Activated CD4-positive, alpha-beta T cell treated with anti-CD3 and anti-CD28 coated beads, Interleukin-2, amount 50 U/mL, for 48 hours (primary cell): ENCODE measurements at regions not wholly inside any gene's neighbourhood (a gene's known extent, or its start where the extent isn't known, plus 50 kb on each side); places are given as distances from the start of the nearest gene placed in this dataset.

Experiments
- DNase-seq, 2 experiments: peaks; one replicate each; pipeline ENCODE4 v3.0.0-alpha.2; 2020

DNA sequence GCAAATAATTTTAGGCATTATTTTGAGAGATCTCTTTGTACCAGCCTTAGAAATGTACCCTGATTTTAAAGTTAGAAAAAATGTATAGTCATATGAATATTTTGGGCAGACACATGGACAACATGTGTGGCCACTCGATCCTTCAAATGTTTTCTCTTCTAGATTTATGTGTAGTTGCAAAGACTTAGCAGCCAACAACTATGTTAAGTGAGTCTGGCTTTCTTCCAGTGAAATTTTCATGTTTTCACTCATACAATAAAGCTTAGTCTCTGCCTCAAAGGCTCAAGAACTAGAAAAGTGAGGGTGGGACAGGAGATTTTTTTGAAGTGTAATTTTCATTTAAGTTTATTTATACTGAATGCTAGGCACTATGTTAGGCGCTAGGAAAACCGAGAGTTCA lies 207.7 kb upstream of the DACH1 start:
- no peak for DNase-seq

DNA sequence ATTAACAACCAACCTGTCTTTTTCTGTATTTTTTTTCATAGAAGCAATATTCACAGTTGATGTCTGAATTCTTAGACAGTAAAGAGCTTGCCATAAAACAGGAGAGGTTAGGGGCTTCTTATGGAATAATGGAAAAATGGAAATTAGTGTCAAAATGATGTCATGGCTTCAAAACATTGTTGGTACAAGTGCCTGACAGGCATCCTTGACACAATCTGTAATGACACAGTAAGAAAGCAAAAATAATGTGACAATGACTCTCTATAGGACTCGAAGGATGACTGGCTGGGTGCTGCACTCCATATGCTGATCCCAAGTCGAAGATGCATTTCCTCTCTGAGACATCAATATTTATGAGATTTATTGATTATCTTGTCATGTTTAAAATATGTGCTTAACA lies 205.3 kb upstream of the DACH1 start:
- DNase-seq: no peak

DNA sequence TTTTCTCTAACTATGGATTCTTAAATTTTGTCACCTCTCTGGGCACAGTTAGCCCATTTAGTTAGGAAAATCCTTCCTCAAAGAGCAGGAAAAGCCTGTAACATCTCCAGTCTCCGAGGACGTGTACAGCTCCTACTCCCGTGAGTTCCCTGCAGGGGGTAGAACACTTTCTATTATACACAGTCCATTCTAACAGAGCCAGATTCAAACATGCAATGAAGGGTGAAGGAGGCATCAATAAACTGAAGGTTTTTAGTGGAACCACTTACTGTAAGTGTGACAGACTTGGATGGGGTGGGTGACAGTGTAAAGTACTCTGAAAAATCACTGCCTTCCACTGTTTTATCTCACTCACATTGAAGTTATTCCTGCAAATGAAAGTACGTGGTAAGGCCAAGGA lies 204.7 kb upstream of the DACH1 start:
- no peak for DNase-seq

DNA sequence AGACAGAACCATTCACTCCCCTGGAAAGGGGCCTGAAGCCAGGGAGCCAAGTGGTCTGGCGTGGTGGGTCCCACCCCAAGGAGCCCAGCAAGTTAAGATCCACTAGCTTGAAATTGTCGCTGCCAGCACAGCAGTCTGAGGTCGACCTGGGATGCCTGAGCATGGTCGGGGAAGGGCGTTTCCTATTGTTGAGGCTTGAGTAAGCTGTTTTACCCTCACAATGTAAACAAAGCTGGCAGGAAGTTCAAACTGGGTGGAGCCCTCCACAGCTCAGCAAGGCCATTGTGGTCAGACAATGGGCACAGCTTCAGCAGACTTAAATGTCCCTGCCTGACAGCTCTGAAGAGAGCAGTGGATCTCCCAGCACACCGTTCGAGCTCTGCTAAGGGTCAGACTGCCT lies 195.6 kb upstream of the DACH1 start:
- no peak for DNase-seq

DNA sequence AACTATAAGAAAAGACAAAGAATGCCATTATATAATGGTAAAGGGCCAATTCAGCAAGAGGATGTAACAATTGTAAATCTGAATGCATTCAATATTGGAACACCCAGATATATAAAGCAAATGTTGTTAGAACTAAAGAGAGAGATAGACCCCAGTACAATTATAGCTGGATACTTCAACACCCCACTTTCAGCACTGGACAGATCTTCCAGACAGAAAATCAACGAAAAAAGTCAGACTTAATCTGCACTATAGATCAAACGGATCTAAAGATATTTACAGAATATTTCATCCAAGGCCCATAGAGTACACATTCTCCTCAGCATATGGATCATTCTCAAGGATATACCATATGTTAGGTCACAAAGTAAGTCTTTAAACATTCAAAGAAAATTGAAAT lies 194.6 kb upstream of the DACH1 start:
- no peak for DNase-seq

DNA sequence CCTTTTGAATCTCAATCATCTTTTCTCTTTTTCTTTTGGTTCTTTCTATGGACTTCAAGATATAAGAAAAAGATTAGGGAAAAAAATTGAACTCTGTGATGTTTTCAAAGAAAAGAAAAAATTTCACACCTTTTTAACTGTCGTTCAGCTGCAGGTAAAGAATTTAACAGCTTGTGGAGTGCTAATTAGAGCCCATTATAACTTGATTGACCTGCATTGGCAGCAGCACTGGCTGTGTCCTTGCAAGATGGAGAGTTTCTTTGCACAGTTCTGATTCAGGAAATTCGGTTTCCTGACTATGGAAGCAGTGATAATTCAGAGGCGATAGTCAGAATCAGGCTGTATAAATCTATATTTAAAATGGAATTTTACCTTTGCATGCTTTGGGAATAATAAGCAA lies 183.2 kb upstream of the DACH1 start:
- DNase-seq: no peak

DNA sequence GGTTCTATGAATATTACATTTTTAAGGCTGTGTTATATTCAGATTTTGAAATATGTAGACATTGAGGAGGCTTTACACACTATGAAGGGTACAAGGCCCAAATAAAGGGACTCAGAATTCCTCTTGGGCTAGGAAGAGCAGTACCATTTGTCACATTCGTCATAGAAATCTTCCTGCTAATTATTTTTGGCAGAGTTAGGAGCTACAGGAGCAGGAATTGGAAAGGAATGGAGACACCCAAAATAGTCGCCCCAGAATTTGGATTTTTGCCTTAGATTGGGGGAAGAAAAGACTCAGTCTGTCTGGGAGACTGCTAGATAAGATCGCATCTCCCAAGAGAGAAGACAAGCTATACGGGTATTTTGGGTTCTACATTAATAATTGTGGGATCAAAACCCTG lies 176.4 kb upstream of the DACH1 start:
- no peak for DNase-seq

DNA sequence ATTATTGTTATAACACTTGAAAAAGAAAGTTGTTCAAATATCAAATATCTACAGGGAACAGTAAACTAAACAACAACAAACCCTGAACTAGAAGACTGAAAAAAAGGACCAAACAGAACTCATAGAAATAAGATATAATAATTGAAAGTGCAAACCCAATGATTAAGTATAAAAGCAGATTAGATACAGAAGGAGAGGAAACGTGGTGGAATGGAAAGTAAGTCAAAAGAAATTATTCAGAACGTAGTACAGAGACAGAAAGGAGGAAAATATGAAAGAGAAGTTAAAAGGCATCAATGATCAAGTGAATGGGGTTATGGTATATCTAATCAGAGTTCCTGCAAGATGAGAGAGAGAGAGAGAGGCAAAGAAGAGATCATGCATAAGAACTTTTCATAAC lies 174.2 kb upstream of the DACH1 start:
- DNase-seq: no peak

DNA sequence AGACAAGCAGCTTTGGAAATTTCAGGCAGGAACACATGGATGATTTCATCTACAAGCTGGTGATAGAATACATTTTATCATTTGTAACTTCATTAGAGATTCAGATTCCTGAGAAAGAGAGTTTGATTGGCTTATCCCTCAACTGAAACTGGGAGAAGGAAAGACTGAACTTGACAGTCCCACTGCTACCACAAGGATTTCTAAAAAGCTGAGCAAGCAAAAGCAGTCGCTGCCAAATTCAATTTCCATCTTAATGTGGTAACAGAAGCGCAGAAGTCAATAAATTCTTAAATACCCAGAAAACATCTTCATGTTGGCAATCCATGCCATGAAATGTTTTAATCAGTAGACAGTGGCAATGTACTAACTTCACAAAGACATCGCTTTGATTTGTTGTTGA lies 172.1 kb upstream of the DACH1 start:
- no peak for DNase-seq

DNA sequence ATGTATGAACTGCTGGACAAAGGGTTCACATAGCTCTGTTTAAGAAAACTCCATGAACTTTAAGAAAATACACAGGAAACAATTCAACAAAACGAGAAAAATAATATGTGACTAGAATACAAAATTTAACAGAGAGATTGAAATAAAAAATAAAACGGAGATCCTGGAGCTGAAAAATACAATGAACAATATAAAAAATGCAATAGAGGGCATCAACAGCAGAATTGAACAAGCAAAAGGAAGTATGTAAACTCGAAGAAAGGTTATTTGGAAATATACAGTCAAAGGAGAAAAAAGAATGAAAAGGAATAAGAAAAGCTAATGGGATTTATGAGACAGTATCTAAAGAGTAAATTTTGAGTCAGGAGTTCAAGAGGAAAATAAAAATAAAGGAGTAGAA lies 163.0 kb upstream of the DACH1 start:
- DNase-seq: no peak

DNA sequence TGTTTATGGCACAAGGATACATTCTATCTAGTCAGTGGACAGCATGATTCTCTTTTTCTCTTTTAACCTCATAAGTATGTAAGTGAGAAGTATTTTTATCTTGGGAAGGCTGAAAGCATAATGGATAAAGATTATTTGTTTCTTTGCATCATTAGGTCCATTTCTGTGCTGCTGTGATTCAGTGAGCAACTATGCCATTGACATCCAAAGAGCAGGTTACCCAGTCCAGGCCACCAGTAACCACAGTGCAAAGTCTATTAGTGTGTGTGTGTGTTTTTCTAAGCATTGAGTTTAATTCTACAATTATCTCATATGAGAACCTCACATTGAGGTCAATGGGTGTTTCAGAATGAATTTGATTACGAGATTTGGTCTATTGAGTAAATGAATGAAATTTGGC lies 158.8 kb upstream of the DACH1 start:
- DNase-seq: no peak

DNA sequence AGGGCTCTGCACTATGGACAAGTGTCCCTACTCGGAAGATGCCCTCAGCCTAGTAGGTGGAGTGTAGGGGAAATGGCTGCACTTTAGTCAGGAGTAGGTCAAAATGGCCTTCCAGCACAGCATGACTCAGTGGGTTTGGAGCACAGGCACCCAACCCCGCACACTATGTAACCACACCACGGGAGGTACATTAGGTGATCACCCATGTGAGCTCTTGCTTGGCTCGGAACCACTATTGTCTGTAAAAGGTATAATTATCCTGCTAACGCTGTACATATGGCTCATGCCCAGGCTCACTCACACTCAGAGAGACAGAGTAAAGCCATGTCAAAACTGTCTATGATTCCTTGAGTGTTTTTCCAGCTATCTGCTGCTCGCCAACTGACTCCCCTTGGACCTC lies 156.9 kb upstream of the DACH1 start:
- no peak for DNase-seq

DNA sequence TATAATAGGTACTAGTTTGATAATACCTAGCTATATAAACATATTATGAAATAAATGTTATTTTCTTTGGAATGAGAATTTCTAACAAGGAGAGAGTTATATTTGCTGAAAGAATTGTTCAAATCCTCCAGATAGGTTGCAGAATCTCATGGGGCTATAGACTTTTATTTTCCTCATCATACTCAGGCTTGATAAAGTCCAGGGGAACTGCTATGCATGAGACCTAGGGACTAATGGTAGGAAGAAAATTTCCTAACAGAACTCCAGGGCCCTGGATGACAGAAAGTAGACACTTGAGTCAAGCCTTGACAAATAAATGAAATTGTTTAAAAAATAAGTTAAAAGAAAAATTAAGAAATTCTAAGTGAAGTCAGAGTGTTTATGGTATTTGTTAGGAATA lies 138.5 kb upstream of the DACH1 start:
- DNase-seq: no peak

DNA sequence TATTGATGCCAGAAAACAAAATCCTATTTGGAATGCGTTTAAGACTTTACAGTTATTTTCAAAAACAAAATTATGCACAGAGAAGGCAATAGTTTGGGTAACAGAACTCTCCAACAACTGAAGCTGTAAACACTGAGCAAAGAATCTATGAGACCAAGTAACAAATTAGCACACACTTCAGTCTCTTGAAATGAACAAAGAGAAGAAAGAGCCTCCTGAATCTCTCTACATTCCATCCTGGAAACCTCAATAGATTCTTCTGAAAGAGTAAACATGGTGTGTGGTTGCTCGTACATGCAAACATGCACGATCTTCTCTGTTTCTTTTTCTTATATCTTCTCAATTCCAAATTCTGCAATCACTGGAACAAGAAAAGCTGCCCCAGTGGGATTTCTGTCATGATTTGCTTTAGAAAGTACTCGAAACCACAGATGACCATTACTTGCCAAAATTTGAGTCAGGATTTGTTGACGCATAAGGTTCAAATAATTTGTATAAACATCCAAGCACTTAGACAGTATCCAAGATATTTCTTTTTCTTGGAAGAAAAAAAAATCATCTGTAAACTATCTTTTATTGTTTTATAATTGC lies 137.9 kb upstream of the DACH1 start:
- DNase-seq: no peak

DNA sequence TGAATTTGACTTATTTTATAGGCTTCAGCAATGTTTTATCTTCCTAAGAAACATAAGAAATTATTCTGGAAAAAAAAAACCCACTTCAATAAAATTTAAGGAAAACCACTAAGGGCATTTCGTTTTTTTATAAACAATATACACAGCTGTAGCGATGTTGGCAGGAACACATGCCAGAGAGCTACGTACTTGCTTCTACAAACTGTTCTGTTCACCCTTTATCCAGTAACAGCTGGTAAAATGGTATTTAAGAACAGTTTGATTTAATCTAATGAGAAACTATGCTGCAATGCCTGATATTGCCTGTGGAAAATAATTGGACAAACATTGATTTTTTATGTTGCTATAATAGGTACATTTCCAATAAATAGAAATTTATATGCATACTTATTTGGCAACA lies 137.2 kb upstream of the DACH1 start:
- no peak for DNase-seq

DNA sequence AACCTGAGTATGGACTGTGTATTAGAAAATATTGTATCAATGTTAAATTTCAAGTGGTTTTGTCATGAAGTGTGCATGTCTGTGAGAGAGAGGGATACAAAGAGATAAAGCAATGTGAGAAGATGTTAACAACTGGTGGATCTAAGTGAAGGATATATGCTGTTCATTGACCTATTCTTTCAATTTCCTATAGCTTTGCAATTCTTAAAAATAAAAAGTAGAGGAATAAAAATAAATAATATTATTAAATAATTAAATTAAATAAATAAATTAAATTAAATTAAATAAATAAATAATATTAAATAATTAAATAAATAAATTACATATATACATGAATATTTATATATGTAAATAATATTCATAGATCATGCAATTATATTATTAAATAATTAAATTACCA lies 131.2 kb upstream of the DACH1 start:
- DNase-seq: no peak

DNA sequence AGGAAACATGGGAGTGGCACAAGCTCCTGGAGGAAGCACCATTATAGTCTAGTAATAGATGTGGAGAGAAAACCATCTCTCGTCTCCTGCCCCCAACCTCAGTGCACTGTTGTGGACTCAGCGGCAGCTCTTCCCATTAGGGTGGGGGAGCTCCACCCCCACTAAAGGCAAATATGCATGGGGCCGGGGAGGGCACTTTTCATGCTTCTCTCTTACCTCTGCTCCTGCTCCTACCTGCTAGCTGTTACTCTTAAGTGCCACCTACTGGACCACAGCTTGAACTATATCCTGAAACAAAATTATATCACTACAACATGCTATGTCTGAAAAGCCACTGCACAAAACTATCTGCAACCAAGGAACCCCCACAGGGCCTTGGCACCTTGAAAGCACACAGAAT lies 112.6 kb upstream of the DACH1 start:
- DNase-seq: no peak

DNA sequence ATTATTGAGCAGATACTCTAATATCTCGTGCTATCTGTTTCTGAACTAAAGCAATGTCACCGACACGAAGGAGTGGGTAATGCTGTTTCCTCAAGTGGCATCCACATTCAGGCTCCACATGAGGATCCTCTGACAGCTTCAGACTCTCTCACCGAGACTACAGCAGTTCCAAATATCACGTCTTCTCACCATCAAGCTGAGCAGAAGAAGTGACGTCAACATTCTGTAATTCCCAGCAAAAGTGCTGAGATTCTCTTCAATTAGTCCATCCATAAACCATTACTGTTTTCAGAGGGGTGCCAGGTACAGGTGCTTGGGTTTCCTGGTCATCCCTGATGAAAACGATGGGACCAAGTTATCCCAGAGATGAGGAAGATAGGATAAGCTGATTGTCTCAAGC lies 110.0 kb upstream of the DACH1 start:
- DNase-seq: no peak

DNA sequence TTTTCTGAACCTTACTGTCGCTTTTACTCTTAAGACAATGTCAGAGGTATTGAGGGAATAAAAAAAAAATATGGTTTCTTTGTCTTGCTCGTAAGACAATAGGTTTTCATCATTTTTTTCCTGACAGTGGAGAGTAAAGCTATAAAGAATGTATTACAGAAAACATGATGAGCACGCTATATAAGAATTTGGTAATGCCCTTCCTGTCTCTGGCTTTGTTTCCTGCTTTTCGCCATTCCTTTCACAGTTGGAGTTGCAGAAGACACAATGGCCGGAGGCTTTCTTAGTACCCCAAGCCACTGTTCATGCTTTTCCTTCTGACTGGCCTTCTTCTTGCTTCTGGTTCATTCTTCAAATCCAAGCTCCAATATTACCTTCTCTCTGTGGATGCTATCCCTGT lies 101.0 kb upstream of the DACH1 start:
- no peak for DNase-seq

DNA sequence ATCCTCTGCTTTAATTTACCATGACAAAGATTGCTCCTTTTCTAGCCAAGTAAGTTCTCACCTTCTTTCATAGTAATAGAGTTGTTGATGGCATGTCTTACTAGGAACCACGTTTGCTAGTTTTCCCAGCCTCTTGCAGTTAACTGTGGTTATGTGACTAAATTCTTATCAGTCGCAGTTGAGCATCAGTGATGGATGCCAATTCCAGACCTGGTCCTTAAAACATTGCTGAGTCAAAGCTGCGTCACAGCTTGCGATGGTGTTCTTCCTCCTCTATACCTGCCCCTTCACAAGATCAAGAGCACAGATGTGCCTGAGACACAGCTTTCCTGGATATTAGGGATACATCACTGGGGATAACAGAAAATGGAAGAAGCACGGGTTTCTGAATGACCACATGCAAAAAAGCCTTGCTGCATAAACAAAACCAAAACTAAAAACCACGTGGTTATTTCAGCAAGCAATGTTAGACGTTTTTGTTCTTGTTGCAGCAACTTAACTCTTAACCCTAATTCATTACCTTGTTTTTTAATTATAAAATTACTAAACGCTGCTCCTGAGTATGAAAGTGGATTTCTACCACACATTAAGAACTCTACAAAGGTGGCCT lies 97.6 kb upstream of the DACH1 start:
- no peak for DNase-seq

DNA sequence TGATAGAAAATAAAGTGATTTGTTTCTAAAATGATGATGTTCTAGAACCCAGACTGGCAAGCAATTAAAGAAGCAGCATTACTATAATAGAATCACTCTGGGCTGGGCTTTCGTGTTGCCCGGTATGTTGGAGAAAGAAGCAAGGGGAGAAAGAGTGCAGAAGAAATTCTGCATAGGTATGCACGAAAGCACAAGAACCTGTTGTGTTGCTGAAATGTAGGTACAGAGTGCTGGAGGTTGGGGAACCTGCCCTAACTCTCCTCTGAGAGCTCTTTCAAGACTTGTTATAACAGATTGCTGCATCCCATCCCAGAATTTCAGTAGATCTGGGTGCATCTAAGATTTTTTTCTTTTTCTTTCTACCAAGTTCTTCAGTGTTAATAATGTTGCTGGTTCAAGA lies 95.7 kb upstream of the DACH1 start:
- DNase-seq: no peak

DNA sequence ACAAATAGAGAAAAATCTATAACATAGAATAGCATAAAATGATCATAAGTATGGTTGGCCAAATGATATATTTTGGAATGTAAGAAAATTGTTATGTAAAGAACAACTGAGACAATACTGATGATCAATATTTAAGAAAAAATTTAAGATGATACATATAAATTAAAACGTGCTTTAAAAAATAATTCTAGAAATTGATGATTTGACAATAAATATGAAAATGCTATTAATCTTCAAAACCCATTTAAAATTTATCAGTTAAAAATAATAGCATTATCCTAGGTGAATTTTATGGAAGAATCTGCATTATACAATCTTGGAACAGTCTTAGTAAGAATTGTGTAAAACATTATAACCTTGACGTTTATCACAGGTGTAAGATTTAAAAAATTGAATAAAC lies 95.1 kb upstream of the DACH1 start:
- DNase-seq: no peak

DNA sequence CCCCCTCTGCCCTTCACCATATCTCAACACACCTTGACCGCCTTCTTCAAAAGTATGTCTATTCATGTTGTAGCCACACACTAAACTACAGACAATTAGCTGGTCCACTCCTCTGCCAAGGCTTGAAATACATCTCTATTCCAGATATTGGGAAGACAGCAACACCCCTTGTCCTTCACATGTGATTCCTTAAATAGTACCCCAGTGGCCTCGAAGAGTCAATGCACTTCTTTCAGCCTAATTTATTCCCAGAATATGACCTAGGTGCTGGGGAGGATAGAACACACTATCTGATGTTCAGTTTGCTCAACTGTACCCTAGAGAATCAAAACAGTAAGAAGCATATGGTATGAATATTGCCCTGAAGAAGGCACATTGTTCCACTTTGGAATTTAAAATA lies 82.4 kb upstream of the DACH1 start:
- DNase-seq: no peak

DNA sequence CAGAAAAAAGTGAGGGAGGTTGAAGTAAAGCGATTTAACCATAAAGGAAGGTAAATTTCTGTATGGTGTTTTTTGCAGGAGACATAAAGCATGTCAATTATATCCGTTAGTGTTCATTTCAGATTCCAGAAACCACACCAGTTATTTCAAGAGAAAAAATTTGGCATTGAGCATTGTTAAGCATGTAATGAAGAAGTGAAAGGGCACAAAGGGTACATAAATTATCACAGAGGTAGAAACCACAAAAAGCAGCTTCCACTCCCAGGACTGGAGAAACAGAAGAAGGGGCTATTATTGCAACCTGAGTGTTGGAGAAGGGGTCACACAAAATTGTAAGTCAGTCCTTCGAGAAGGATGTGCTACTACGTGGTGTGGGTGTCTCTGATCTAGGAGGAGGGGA lies 72.2 kb upstream of the DACH1 start:
- no peak for DNase-seq

DNA sequence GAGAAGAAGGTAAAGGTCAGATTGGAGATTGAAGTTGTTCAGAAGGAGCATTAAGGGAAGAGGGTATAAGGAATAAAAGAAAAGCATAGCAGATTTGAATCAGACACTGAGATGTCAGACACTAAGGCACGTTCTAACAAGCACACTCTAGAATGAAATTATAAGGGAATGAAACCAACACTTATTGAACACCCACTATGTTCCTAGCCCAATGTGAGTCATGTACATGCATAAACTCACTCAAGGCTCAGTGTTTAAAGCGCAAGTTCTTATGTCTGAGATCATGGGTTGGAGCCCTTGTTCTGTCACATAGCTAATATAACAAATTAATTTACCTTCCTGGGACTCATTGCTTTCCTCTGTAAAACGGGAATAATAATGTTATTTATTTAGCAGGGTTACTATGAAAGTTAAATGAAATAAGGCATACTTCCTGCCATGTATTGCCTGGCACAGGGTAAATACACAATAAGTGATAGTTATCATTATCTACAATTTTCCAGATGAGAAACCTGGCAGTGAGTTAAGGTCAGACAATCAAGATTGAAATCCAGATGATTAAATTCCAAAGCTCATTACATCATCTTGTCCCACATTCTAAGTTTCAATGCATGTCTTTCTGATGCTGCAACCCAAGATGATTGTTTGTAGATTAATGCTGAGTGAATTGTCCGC lies 68.3 kb upstream of the DACH1 start:
- no peak for DNase-seq
